SK-N-MC (cell line): ENCODE measurements at regions not wholly inside any gene's neighbourhood (a gene's known extent, or its start where the extent isn't known, plus 50 kb on each side); places are given as distances from the start of the nearest gene placed in this dataset.

Experiments used
- EZH2 ChIP-seq: fragments of 200-600 bp; sonication (generic); IDR thresholded peaks from one replicate; pipeline ENCODE4 v1.6.1; 2017; ENCODE audit warnings: antibody characterized with exemption
- FOXP2 ChIP-seq: optimal IDR thresholded peaks from 2 replicates; pipeline ENCODE3; 2011; ENCODE audit warnings: mild to moderate bottlenecking, moderate library complexity; ENCODE audit not compliant: insufficient read depth; ENCODE audit errors: extremely low read length, control extremely low read depth
- POLR2AphosphoS5 ChIP-seq: IDR thresholded peaks from 2 replicates; pipeline ENCODE4 v1.6.1; 2012; ENCODE audit warnings: mild to moderate bottlenecking, low read depth, low read length, borderline replicate concordance

DNA sequence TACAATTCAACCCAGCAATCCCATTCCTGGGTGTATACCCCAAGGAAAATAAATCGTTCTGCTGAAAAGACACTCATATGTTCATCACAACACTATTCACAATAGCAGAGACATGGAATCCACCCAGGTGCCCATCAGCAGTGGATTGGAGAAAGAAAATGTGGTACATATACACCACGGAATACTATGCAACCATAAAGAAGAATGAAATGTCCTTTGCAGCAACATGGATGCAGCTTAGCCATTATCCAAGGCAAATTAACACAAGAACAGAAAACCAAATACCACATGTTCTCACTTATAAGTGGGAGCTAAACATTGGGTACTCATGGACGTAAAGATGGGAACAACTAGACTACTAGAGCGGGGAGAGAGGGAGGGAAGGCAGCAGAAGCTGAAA lies 207.8 kb downstream of the GATA3 start:
- no peak for TF ChIP-seq POLR2AphosphoS5
- TF ChIP-seq EZH2, result no peak
- no peak for TF ChIP-seq FOXP2
